AG08396 (cell line): ENCODE measurements at regions not wholly inside any gene's neighbourhood (a gene's known extent, or its start where the extent isn't known, plus 50 kb on each side); places are given as distances from the start of the nearest gene placed in this dataset.

ENCODE experiments used
- DNase-seq: peaks from one replicate; pipeline ENCODE4 v3.0.0; 2012; ENCODE audit warnings: low spot score, mixed read lengths

DNA sequence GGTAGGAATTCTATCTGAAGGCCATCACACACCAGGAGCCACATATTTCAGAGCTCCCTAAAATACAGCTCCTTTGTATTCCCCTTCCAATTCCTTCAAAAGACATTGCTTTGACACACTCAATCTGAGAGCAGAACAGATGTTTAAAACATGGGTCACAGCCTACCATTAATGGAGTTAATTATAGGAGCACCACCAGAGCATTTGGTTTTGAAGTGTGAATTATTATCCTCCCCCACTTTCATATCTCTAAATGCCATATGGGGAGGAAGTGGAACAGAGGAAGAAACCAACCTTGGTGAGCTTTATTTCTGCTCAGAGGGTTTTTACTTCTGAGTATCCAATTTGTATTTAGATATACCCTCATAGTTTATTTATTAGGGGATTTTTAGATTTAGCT is 50.7 kb upstream of the TNFRSF21 start:
- DNase-seq, result no peak

GRCh38 chr6:47362857-47363461 is 53.3 kb upstream of the TNFRSF21 start:
- DNase-seq, result no peak

DNA sequence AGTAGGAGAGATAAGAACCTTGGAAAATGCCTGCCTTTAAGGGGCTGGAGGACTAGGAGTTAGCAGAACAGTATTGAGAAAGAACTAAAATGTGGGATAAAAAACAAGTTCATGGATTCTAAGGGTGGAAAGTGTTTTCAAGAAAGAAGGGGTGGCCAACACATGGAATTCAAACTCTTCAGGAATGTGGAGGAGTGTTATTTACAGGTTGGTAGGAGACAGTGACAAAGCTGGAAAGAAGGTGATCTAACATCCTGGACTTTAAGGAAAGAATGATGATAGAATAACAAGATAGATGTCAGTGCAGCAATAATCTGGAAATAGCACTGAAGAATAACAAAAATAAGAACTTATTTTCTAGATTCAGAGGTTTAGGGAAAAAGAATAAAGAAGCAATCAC is 54.0 kb upstream of the TNFRSF21 start:
- no peak for DNase-seq

- no peak for DNase-seq
Measured at GRCh38 chr6:47366335-47366890, 56.7 kb upstream of the TNFRSF21 start.

GRCh38 chr6:47371139-47371869 is 61.6 kb upstream of the TNFRSF21 start:
- no peak for DNase-seq

DNA sequence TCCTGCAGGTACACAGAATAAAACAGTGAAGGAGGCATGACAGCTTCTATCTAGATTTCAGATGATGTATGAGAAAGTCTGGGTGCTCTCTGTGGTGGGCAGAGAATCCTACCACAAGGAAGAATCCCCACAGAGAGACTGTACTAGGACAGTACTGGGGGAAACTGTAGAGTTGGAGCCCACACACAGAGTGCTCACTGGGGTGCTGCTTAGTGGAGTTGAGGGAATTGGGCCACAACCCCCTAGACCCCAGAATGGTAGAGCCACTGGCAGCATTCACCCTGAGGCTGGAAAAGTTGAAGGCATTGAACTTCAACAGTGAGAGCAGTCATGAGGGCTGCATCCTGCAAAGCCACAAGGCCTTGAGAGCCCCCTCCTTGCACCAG is 62.2 kb upstream of the TNFRSF21 start:
- no peak for DNase-seq

DNA sequence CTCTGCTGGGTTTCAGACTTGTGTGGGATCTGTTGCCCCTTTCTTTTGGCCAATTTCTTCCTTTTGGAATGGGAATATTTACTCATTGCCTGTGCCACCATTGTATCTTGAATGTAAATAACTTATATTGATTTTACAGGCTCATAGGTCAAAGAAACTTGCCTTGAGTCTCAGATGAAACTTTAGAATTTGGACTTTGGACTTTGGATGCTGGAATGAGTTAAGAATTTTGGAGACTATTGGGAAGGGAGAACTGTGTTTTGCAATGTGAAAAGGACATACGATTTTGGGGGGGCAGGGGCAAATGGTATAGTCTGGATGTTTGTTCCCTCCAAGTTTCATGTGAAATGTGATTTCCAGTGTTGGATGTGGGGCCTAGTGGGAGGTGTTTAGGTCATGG is 62.6 kb upstream of the TNFRSF21 start:
- no peak for DNase-seq

- no peak for DNase-seq
Measured at GRCh38 chr6:47375426-47375825, 65.7 kb upstream of the TNFRSF21 start.

- no peak for DNase-seq
Measured at GRCh38 chr6:47376930-47377329, 67.2 kb upstream of the TNFRSF21 start.

GRCh38 chr6:47377971-47378370 is 68.3 kb upstream of the TNFRSF21 start:
- DNase-seq, result no peak

DNA sequence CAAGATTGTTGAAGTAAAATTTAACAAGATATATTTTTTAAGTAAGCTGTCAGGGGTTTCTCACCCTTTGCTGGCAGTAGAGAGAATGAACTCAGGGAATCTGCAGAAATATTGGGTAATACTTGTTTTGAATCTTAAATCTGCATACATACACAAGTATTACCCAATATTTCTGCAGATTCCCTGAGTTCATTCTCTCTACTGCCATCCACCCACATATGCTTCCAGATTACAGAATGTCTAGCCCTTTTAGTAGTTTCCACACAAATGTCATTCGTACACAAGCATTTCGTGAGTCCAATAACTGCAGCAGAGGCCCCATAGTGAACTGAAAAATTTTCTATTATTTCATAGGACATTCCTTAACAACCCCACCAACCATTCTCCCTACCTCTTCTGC is 69.6 kb upstream of the TNFRSF21 start:
- DNase-seq, result no peak

GRCh38 chr6:47380251-47380650 is 70.5 kb upstream of the TNFRSF21 start:
- DNase-seq, result no peak

- DNase-seq, result no peak
Measured at GRCh38 chr6:47381036-47381435, 71.3 kb upstream of the TNFRSF21 start.

DNA sequence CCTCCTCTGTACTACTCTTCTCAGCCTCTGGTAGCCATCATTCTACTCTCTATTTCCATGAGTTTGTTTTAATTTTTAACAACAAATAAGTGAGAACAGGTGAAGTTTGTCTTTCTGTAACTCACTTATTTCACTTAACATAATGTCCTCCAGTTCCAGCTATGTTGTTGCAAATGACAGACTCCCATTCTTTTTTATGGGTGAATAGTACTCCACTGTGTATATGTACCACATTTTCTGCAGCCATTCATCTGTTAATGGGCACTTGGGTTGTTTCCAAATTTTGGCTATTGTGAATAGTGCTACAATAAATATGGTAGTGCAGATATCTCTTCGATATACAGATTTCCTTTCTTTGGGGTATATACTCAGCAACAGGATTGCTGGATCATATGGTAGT is 73.7 kb upstream of the TNFRSF21 start:
- no peak for DNase-seq

DNA sequence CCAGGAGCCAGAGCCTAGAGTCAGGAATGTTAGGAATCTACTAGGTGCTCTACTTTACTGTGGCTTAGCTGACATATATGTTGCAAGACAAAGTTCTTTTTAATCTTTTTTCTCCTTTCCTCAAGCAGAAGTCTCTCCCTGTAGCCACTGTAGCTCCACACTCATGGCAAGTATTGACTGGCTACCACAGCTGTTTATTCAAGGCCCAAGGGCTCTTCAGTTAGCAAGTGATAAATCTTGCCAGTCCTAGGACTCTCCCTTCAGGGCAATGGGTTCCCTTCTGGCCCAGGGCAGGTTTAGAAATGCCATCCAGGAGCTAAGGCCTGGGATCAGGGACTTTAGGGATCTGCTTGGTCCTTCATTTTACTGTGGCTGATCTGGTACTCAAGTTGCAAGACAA is 82.0 kb upstream of the TNFRSF21 start:
- no peak for DNase-seq

- DNase-seq, result no peak
Measured at GRCh38 chr6:47392251-47392650, 82.5 kb upstream of the TNFRSF21 start.

DNA sequence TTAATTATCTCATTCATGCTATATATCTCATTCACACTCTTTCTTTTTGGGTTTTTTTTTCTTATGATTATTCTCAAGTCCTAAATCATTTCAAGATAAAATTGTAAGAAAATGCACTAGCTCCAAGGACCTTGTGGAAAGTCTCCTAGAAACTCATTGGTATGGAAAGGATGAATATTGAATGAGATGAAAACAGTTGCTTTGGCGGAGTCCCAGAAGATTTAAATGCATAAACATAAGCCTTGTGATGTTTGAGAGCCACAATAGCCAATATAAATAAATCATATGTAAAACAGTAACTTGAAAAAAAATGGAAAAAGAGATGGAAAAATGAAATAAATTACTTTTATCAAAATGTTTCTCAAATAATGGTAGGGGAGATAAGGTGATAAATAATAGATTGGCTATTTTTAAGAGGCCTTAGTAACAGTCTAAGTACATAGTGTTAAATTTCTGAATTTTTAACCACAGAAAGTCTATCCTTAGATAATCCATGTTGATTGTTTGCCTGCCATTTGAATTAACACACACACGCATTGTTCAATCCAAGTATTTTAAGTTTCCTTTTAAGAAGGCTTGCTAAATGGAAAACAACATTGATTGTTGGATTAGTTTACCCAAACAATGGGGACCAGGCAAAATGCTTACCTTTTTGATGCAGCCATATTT is 81.1 kb upstream of the CD2AP start:
- no peak for DNase-seq

- DNase-seq, result no peak
Measured at GRCh38 chr6:47400581-47400980, 77.0 kb upstream of the CD2AP start.

GRCh38 chr6:47402081-47402480 is 75.5 kb upstream of the CD2AP start:
- no peak for DNase-seq

DNA sequence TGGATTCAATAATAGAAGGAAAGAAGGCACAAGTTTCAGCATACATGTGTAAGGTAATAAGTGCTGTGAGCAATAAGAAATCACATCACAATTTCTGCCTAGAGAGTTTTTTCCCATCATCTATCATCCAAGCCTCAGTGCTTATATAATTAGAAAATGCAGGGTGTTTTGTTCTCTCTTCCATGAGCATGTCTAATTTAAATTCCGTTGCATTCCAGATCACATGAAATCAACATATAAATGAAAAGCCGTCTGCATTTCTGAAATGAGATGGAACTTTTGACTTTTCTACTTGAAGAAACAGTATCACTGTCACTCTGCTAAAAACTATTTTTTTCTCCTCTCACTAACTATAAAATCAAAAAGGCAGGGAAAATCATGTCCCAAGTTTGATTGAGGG is 74.5 kb upstream of the CD2AP start:
- no peak for DNase-seq

GRCh38 chr6:47403801-47404200 is 73.8 kb upstream of the CD2AP start:
- no peak for DNase-seq

DNA sequence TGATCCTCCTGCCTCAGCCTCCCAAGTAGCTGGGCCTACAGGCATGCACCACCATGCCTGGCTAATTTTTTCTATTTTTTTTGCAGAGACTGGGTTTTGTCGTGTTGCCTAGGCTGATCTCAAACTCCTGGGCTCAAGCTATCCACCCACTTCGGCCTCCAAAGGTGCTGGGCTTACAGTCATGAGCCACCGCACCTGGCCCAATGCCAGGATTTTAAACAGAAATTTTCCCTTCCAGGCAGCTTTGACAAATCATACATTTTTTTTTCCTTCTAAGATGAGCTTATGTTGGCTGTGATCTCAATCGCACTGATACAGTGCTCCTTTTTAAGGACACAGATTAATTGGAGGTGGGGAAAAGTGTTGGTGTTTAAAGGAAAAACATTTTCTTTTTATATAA is 73.2 kb upstream of the CD2AP start:
- DNase-seq, result no peak

DNA sequence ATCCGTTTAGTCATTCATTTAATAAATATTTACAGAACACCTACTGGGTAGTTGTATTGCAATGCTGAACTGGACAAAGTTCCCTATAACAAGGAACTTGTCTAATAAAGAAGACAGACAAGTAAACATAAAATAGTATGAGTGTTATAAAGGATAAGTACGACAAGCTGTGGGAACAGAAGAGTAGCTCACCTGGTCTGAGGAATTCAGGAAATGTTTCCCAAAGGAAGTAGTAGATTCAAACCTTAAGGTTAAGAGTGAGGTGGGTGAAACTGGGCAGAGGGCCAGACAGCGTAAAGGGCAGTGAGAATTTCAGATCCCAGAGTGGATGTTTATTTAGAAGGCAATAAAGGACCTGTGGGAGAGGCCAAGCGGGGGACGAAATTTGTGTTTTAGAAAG is 72.3 kb upstream of the CD2AP start:
- DNase-seq, result no peak
